Smooth muscle cell (in vitro differentiated cells): ENCODE measurements at regions not wholly inside any gene's neighbourhood (a gene's known extent, or its start where the extent isn't known, plus 50 kb on each side); places are given as distances from the start of the nearest gene placed in this dataset.

Source experiments
- DNase-seq: peaks from one replicate; lab custom pipeline; 2025; ENCODE audit not compliant: unreplicated experiment; lab: John Stamatoyannopoulos, UW
- H2AFZ ChIP-seq: fragments of 200-600 bp; sonication (generic); 2 replicates; pipeline ENCODE4 v1.6.0; 2016; ENCODE audit warnings: antibody characterized with exemption, low read depth, mild to moderate bottlenecking
- H3F3A ChIP-seq: fragments of 200-600 bp; sonication (generic); 2 replicates; pipeline ENCODE4 v1.6.0; 2017; ENCODE audit warnings: antibody characterized with exemption, low read depth
- H3K27ac ChIP-seq: fragments of 200-600 bp; sonication (generic); 2 replicates; pipeline ENCODE4 v1.5.1; 2016; ENCODE audit warnings: low read depth, mild to moderate bottlenecking
- H3K27me3 ChIP-seq: fragments of 200-600 bp; sonication (generic); 2 replicates; pipeline ENCODE4 v1.6.1; 2016; ENCODE audit warnings: low read depth, mild to moderate bottlenecking
- H3K36me3 ChIP-seq: fragments of 200-600 bp; sonication (generic); 2 replicates; pipeline ENCODE4 v1.5.1; 2016; ENCODE audit warnings: low read depth
- H3K4me1 ChIP-seq: fragments of 200-600 bp; sonication (generic); 2 replicates; pipeline ENCODE4 v1.5.1; 2016; ENCODE audit warnings: low read depth
- H3K4me2 ChIP-seq: fragments of 200-600 bp; sonication (generic); 2 replicates; pipeline ENCODE4 v1.6.0; 2016; ENCODE audit warnings: mild to moderate bottlenecking
- H3K4me3 ChIP-seq: fragments of 200-600 bp; sonication (generic); 2 replicates; pipeline ENCODE4 v1.5.1; 2016; ENCODE audit warnings: mild to moderate bottlenecking
- H3K79me2 ChIP-seq: fragments of 200-600 bp; sonication (generic); 2 replicates; pipeline ENCODE4 v1.6.0; 2016; ENCODE audit warnings: low read depth, mild to moderate bottlenecking
- H3K9ac ChIP-seq: fragments of 200-600 bp; sonication (generic); 2 replicates; pipeline ENCODE4 v1.6.0; 2016; ENCODE audit warnings: low read depth
- H3K9me3 ChIP-seq: fragments of 200-600 bp; sonication (generic); replicated peaks from 2 replicates; pipeline ENCODE4 v1.5.1; 2016; ENCODE audit warnings: low read depth
- H4K20me1 ChIP-seq: fragments of 200-600 bp; sonication (generic); 2 replicates; pipeline ENCODE4 v1.6.0; 2016; ENCODE audit warnings: low read depth
- WGBS: methylation state at CpG from one replicate; pipeline ENCODE4 v1.1.7; 2016; ENCODE audit warnings: low lambda C conversion rate; 5-methylcytosine and 5-hydroxymethylcytosine counted together
- TF ChIP-seq, protein P1 (sequence below): fragments of 200-600 bp; sonication (generic); IDR thresholded peaks from 2 replicates; pipeline ENCODE4 v1.5.1; 2017; ENCODE audit warnings: borderline replicate concordance, mild to moderate bottlenecking, antibody characterized with exemption; ENCODE audit not compliant: insufficient read depth, poor library complexity, severe bottlenecking

DNA sequence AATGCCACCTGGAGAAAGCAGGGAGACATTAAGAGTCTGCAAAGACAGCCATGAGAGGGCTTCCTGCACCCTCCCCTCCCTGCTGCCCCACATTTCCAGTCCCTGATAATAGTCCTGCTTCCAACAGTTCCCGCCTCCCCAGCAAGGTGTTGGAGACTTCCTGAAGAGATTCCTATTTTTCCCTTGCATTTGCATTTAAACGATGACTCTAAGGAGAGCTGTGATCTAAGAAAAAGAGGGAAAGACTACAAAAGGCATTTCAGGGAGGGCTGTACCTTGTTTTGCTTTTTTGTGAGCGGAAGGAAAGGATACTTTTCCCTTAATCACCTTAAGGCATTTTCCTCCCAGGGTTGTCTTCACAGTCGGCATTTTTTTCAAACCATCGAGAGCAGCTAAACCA, 62.1 kb downstream of the GAS1 start:
- WGBS: 52% methylated on average over 5 of the region's 5 CpGs
- no peaks in the 10 kb centered on the region for H4K20me1 ChIP-seq
- H3F3A ChIP-seq: no peaks in the 10 kb centered on the region
- H3K27me3 ChIP-seq: peaks cover 17% of the 10 kb centered on the region
- no peaks in the 10 kb centered on the region for H3K79me2 ChIP-seq
- no peaks in the 10 kb centered on the region for H3K36me3 ChIP-seq
- no peak for DNase-seq
- H3K4me2 ChIP-seq: no peak overlapping the region
- no peak overlapping the region for H3K27ac ChIP-seq
- TF ChIP-seq, protein P1, sequence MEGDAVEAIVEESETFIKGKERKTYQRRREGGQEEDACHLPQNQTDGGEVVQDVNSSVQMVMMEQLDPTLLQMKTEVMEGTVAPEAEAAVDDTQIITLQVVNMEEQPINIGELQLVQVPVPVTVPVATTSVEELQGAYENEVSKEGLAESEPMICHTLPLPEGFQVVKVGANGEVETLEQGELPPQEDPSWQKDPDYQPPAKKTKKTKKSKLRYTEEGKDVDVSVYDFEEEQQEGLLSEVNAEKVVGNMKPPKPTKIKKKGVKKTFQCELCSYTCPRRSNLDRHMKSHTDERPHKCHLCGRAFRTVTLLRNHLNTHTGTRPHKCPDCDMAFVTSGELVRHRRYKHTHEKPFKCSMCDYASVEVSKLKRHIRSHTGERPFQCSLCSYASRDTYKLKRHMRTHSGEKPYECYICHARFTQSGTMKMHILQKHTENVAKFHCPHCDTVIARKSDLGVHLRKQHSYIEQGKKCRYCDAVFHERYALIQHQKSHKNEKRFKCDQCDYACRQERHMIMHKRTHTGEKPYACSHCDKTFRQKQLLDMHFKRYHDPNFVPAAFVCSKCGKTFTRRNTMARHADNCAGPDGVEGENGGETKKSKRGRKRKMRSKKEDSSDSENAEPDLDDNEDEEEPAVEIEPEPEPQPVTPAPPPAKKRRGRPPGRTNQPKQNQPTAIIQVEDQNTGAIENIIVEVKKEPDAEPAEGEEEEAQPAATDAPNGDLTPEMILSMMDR: no peak
- H3K4me3 ChIP-seq: no peak overlapping the region
- H2AFZ ChIP-seq: no peak overlapping the region
- H3K4me1 ChIP-seq: no peaks in the 10 kb centered on the region
- H3K9me3 ChIP-seq: no peaks in the 10 kb centered on the region
- no peak overlapping the region for H3K9ac ChIP-seq

DNA sequence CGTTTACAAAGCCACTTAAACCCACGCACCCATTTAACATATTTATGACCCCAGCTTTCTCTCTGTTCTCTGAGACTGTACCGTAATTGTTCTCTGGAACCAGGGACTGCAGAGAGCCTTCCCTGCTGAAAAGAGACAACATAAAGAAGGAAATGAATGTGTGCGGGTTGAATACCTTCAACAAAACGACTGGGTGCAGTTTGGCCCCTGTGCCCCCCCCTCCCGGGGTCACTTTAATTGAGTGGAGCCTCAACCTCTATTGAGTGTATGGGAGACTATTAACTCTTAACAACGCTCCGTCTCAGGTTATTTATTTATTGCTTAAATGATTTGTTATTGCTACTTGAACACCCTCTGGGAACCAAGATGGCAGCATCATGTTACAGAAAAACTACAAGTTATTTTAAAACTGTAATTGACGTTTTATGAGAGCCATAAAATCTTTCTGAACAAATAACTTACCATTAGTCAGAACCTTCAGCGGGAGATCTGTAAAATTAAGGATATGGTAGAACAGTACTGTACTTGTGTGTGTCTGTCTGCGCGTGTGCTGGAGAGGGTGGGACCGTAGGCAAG, 70.6 kb downstream of the GAS1 start:
- 79% methylated on average over 13 of the region's 13 CpGs for WGBS
- Histone ChIP-seq H3K27ac (no peak overlapping the region), H3K27me3 (peaks cover under 1% of the 10 kb centered on the region), H3F3A (no peaks in the 10 kb centered on the region), H4K20me1 (no peaks in the 10 kb centered on the region), H3K4me1 (peaks cover 9% of the 10 kb centered on the region), H3K9me3 (no peaks in the 10 kb centered on the region), H3K4me2 (no peak overlapping the region), H3K79me2 (no peaks in the 10 kb centered on the region), H3K4me3 (no peak overlapping the region), H3K9ac (no peak overlapping the region), H3K36me3 (no peaks in the 10 kb centered on the region), H2AFZ (no peak overlapping the region)
- DNase-seq: no peak
- TF ChIP-seq, protein P1: no peak

DNA sequence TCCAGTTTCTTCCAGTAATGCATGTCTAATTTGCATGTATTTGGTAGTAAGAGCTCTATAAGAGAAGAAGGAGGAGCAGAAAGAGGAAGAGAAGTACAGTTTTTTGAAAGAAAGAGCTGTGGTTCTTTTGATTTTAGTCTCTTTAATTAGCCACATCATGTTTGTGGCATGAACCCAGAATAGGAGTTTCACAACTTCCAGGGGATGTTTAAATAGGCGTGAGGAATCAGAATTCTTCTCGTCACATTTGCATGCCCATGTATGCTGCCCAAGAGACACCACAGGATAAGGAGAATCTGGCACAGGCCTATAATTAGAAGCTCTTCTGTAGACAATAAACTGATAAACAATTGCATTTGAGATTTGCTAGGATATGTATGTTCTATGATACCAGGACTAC, 78.7 kb downstream of the GAS1 start:
- 33% methylated on average over 2 of the region's 2 CpGs for WGBS
- no peak overlapping the region for H3K4me3 ChIP-seq
- H2AFZ ChIP-seq: peak overlapping the region; percentile 38
- DNase-seq: no peak
- H3K9me3 ChIP-seq: no peaks in the 10 kb centered on the region
- no peaks in the 10 kb centered on the region for H3K79me2 ChIP-seq
- peak overlapping the region; percentile 0 for H3K27ac ChIP-seq
- H3K36me3 ChIP-seq: no peaks in the 10 kb centered on the region
- H4K20me1 ChIP-seq: no peaks in the 10 kb centered on the region
- H3K27me3 ChIP-seq: no peaks in the 10 kb centered on the region
- peaks cover 11% of the 10 kb centered on the region for H3K4me1 ChIP-seq
- H3F3A ChIP-seq: peaks cover 4% of the 10 kb centered on the region
- TF ChIP-seq, protein P1: no peak
- H3K9ac ChIP-seq: no peak overlapping the region
- peak overlapping the region; percentile 38 for H3K4me2 ChIP-seq

DNA sequence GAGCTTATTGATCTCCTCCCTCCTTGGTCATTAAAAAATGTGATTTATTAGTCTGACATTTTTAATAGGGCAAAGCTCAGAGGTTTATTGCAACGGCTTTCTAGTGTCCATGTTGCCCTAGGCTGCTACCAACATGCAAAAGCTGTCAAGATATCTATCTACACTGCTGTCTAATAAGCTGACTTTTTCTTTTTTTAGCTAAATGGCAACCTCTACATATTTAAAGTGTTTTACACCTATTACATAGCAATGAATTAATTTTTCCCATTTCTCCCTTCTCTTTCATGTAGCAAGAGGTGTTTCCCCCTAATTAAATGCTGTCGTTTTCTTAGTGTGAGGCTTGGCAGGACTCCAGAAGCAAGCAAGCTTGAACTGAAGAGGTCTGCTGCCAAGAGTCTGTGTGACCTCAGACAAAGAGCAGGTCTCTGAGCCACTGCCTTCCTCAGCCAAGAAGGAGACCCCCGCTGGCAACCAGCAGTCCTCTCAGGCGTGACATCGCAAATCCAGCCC, 79.4 kb downstream of the GAS1 start:
- Histone ChIP-seq H2AFZ (peak overlapping the region; percentile 38), H3K27ac (no peak overlapping the region), H3K9me3 (no peaks in the 10 kb centered on the region), H3K4me3 (no peak overlapping the region), H3K4me2 (no peak overlapping the region), H3K9ac (no peak overlapping the region), H3K36me3 (no peaks in the 10 kb centered on the region), H3F3A (peaks cover 4% of the 10 kb centered on the region), H3K79me2 (no peaks in the 10 kb centered on the region), H4K20me1 (no peaks in the 10 kb centered on the region), H3K4me1 (peaks cover 11% of the 10 kb centered on the region), H3K27me3 (no peaks in the 10 kb centered on the region)
- no peak for DNase-seq
- TF ChIP-seq, protein P1: no peak
- 71% methylated on average over 5 of the region's 5 CpGs for whole genome bisulfite sequencing
